SJCRH30 (cell line): ENCODE measurements at regions not wholly inside any gene's neighbourhood (a gene's known extent, or its start where the extent isn't known, plus 50 kb on each side); places are given as distances from the start of the nearest gene placed in this dataset.

Source experiments
- DNase-seq, 2 experiments: peaks; one replicate each; pipeline ENCODE4 v3.0.0-alpha.2; 2015 to 2020
- H3K27ac ChIP-seq: fragments of 250-450 bp; sonication (Bioruptor Pico); 2 replicates; pipeline ENCODE4 v1.5.1; 2020; ENCODE audit warnings: mild to moderate bottlenecking, moderate library complexity
- H3K27me3 ChIP-seq: fragments of 250-450 bp; sonication (Bioruptor Pico); 2 replicates; pipeline ENCODE4 v1.5.1; 2020; ENCODE audit warnings: mild to moderate bottlenecking, moderate library complexity
- H3K36me3 ChIP-seq: fragments of 250-450 bp; sonication (Bioruptor Pico); 2 replicates; pipeline ENCODE4 v1.5.1; 2020; ENCODE audit warnings: mild to moderate bottlenecking, moderate library complexity
- H3K4me1 ChIP-seq: fragments of 250-450 bp; sonication (Bioruptor Pico); 2 replicates; pipeline ENCODE4 v1.5.1; 2020; ENCODE audit warnings: mild to moderate bottlenecking, moderate library complexity
- H3K4me3 ChIP-seq: fragments of 250-450 bp; sonication (Bioruptor Pico); 2 replicates; pipeline ENCODE4 v1.5.1; 2020; ENCODE audit warnings: mild to moderate bottlenecking, moderate library complexity
- H3K9me3 ChIP-seq: fragments of 250-450 bp; sonication (Bioruptor Pico); replicated peaks from 2 replicates; pipeline ENCODE4 v1.5.1; 2020; ENCODE audit warnings: mild to moderate bottlenecking, moderate library complexity

GRCh38 chr2:51448911-51449310 is 417.0 kb upstream of the NRXN1 start:
- Histone ChIP-seq H3K27me3 (peaks cover 4% of the 10 kb centered on the region; the same call in 1 of the 2 replicates), H3K9me3 (no peaks in the 10 kb centered on the region), H3K4me3 (no peak overlapping the region), H3K27ac (no peak overlapping the region), H3K4me1 (no peaks in the 10 kb centered on the region), H3K36me3 (no peaks in the 10 kb centered on the region)
- DNase-seq, result no peak

- Histone ChIP-seq H3K36me3 (no peaks in the 10 kb centered on the region), H3K27me3 (peaks cover 10% of the 10 kb centered on the region; the same call in 1 of the 2 replicates), H3K4me3 (no peak overlapping the region), H3K9me3 (no peaks in the 10 kb centered on the region), H3K4me1 (no peaks in the 10 kb centered on the region), H3K27ac (no peak overlapping the region)
- no peak for DNase-seq
Observed at GRCh38 chr2:51441786-51442185, 409.9 kb upstream of the NRXN1 start.

GRCh38 chr2:51424418-51424817 is 392.5 kb upstream of the NRXN1 start:
- DNase-seq, result no peak
- no peaks in the 10 kb centered on the region for H3K36me3 ChIP-seq
- no peaks in the 10 kb centered on the region for H3K4me1 ChIP-seq
- H3K9me3 ChIP-seq, result no peaks in the 10 kb centered on the region
- H3K4me3 ChIP-seq, result no peak overlapping the region
- H3K27me3 ChIP-seq, result no peaks in the 10 kb centered on the region
- H3K27ac ChIP-seq, result no peak overlapping the region

- no peaks in the 10 kb centered on the region for H3K36me3 ChIP-seq
- no peak for DNase-seq
Observed at GRCh38 chr2:51420511-51420910, 388.6 kb upstream of the NRXN1 start.

GRCh38 chr2:51413726-51414125 is 381.8 kb upstream of the NRXN1 start:
- H3K27me3 ChIP-seq, result peaks cover 4% of the 10 kb centered on the region; the same call in 1 of the 2 replicates
- no peaks in the 10 kb centered on the region for H3K4me1 ChIP-seq
- H3K36me3 ChIP-seq, result no peaks in the 10 kb centered on the region; the same call in 1 of the 2 replicates
- H3K4me3 ChIP-seq, result no peak overlapping the region
- DNase-seq, result no peak
- H3K27ac ChIP-seq, result no peak overlapping the region
- 0 out of 2 replicates have a peak, but pooled peaks cover 2% of the 10 kb centered on the region for H3K9me3 ChIP-seq

More at GRCh38 chr2:51420511-51420910, 388.6 kb upstream of the NRXN1 start:
- H3K27ac ChIP-seq, result no peak overlapping the region
- H3K4me3 ChIP-seq, result no peak overlapping the region
- H3K9me3 ChIP-seq, result no peaks in the 10 kb centered on the region
- 0 out of 2 replicates have a peak, but pooled peaks cover 4% of the 10 kb centered on the region for H3K27me3 ChIP-seq
- no peaks in the 10 kb centered on the region for H3K4me1 ChIP-seq

GRCh38 chr2:51410331-51410730 is 378.4 kb upstream of the NRXN1 start:
- no peak overlapping the region for H3K4me3 ChIP-seq
- H3K27ac ChIP-seq, result no peak overlapping the region
- H3K9me3 ChIP-seq, result 0 out of 2 replicates have a peak, but pooled peaks cover 2% of the 10 kb centered on the region
- H3K4me1 ChIP-seq, result no peaks in the 10 kb centered on the region
- H3K27me3 ChIP-seq, result no peaks in the 10 kb centered on the region; the same call in 1 of the 2 replicates
- H3K36me3 ChIP-seq, result no peaks in the 10 kb centered on the region; the same call in 1 of the 2 replicates
- DNase-seq, result no peak

GRCh38 chr2:51409920-51410319 is 378.0 kb upstream of the NRXN1 start:
- Histone ChIP-seq H3K27me3 (no peaks in the 10 kb centered on the region; the same call in 1 of the 2 replicates), H3K36me3 (no peaks in the 10 kb centered on the region; the same call in 1 of the 2 replicates), H3K4me3 (no peak overlapping the region), H3K9me3 (0 out of 2 replicates have a peak, but pooled peaks cover 2% of the 10 kb centered on the region), H3K27ac (no peak overlapping the region), H3K4me1 (no peaks in the 10 kb centered on the region)
- no peak for DNase-seq

- Histone ChIP-seq H3K9me3 (no peaks in the 10 kb centered on the region; the same call in 1 of the 2 replicates), H3K4me3 (no peak overlapping the region), H3K27me3 (no peaks in the 10 kb centered on the region; the same call in 1 of the 2 replicates), H3K4me1 (no peaks in the 10 kb centered on the region), H3K27ac (no peak overlapping the region), H3K36me3 (no peaks in the 10 kb centered on the region)
- no peak for DNase-seq
Observed at GRCh38 chr2:51404226-51404625, 372.3 kb upstream of the NRXN1 start.

GRCh38 chr2:51401546-51401945 is 369.6 kb upstream of the NRXN1 start:
- H3K27ac ChIP-seq, result no peak overlapping the region
- no peak overlapping the region for H3K4me3 ChIP-seq
- DNase-seq, result no peak
- H3K27me3 ChIP-seq, result no peaks in the 10 kb centered on the region; the same call in 1 of the 2 replicates
- H3K9me3 ChIP-seq, result no peaks in the 10 kb centered on the region; the same call in 1 of the 2 replicates
- no peaks in the 10 kb centered on the region for H3K36me3 ChIP-seq
- no peaks in the 10 kb centered on the region for H3K4me1 ChIP-seq

GRCh38 chr2:51387235-51387634 is 355.3 kb upstream of the NRXN1 start:
- DNase-seq, result no peak

GRCh38 chr2:51379997-51380396 is 348.1 kb upstream of the NRXN1 start:
- Histone ChIP-seq H3K27ac (no peak overlapping the region), H3K27me3 (no peaks in the 10 kb centered on the region), H3K36me3 (no peaks in the 10 kb centered on the region), H3K4me3 (no peak overlapping the region), H3K4me1 (no peaks in the 10 kb centered on the region), H3K9me3 (0 out of 2 replicates have a peak, but pooled peaks cover 2% of the 10 kb centered on the region)
- no peak for DNase-seq

More at GRCh38 chr2:51387235-51387634, 355.3 kb upstream of the NRXN1 start:
- peaks cover 4% of the 10 kb centered on the region; the same call in 1 of the 2 replicates for H3K27me3 ChIP-seq
- no peaks in the 10 kb centered on the region for H3K9me3 ChIP-seq
- no peak overlapping the region for H3K4me3 ChIP-seq
- no peaks in the 10 kb centered on the region for H3K4me1 ChIP-seq
- no peak overlapping the region for H3K27ac ChIP-seq
- no peaks in the 10 kb centered on the region for H3K36me3 ChIP-seq

- DNase-seq, result no peak
- H3K27ac ChIP-seq, result no peak overlapping the region
- no peaks in the 10 kb centered on the region for H3K36me3 ChIP-seq
- H3K9me3 ChIP-seq, result no peaks in the 10 kb centered on the region
- no peaks in the 10 kb centered on the region for H3K4me1 ChIP-seq
- H3K4me3 ChIP-seq, result no peak overlapping the region
- H3K27me3 ChIP-seq, result peaks cover 4% of the 10 kb centered on the region; the same call in 1 of the 2 replicates
Observed at GRCh38 chr2:51368250-51368649, 336.3 kb upstream of the NRXN1 start.

- no peak for DNase-seq
- Histone ChIP-seq H3K27me3 (no peaks in the 10 kb centered on the region), H3K36me3 (no peaks in the 10 kb centered on the region; the same call in 1 of the 2 replicates), H3K4me3 (no peak overlapping the region), H3K9me3 (no peaks in the 10 kb centered on the region), H3K27ac (no peak overlapping the region), H3K4me1 (no peaks in the 10 kb centered on the region)
Observed at GRCh38 chr2:51350100-51350499, 318.2 kb upstream of the NRXN1 start.

- Histone ChIP-seq H3K4me3 (no peak overlapping the region), H3K27ac (no peak overlapping the region), H3K4me1 (no peaks in the 10 kb centered on the region), H3K27me3 (no peaks in the 10 kb centered on the region), H3K9me3 (no peaks in the 10 kb centered on the region), H3K36me3 (no peaks in the 10 kb centered on the region)
- DNase-seq, result peak in 1 of 2 experiments; percentile 10
Observed at GRCh38 chr2:51344886-51345285, 313.0 kb upstream of the NRXN1 start.

- Histone ChIP-seq H3K4me1 (no peaks in the 10 kb centered on the region), H3K9me3 (no peaks in the 10 kb centered on the region)
Observed at GRCh38 chr2:51335087-51336058, 303.4 kb upstream of the NRXN1 start.

More at GRCh38 chr2:51335087-51336058, 303.4 kb upstream of the NRXN1 start:
- DNase-seq, result peak in 1 of 2 experiments; percentile 3
- Histone ChIP-seq H3K27me3 (peaks cover 8% of the 10 kb centered on the region; the same call in 1 of the 2 replicates), H3K27ac (no peak overlapping the region), H3K4me3 (no peak overlapping the region), H3K36me3 (no peaks in the 10 kb centered on the region)
